Spleen (tissue), 11 donors: ENCODE measurements at regions not wholly inside any gene's neighbourhood (a gene's known extent, or its start where the extent isn't known, plus 50 kb on each side); places are given as distances from the start of the nearest gene placed in this dataset.

Source experiments
- DNase-seq: peaks from one replicate; pipeline ENCODE4 v3.0.0-alpha.2; 2020
- H3K27ac ChIP-seq, 8 donors: fragments of 200-600 bp; sonication (generic) in 7 of 8; 1 replicate in 4 of 8; 2 replicates in 4 of 8; pipeline versions ENCODE4 v1.5.0 to v1.8.0; 2016 to 2021; ENCODE audit warnings: inconsistent platforms in 4 of 8, mild to moderate bottlenecking in 4 of 8, moderate library complexity in 1 of 8
- H3K27me3 ChIP-seq, 7 donors: fragments of 200-600 bp; sonication (generic) in 6 of 7; replicated peaks in 1 of 7; 1 replicate in 4 of 7; 2 replicates in 3 of 7; pipeline versions ENCODE4 v1.5.0 to v1.8.0; 2016 to 2021; ENCODE audit warnings: inconsistent platforms in 3 of 7, mild to moderate bottlenecking in 1 of 7
- H3K36me3 ChIP-seq, 6 donors: fragments of 200-600 bp; sonication (generic) in 5 of 6; 1 replicate in 4 of 6; 2 replicates in 2 of 6; pipeline versions ENCODE4 v1.5.0 to v1.8.0; 2016 to 2021; ENCODE audit warnings: inconsistent platforms in 2 of 6
- H3K4me1 ChIP-seq, 6 donors: fragments of 200-600 bp; sonication (generic) in 5 of 6; 1 replicate in 3 of 6; 2 replicates in 3 of 6; pipeline versions ENCODE4 v1.5.0 to v1.8.0; 2016 to 2021; ENCODE audit warnings: inconsistent platforms in 3 of 6
- H3K4me3 ChIP-seq, 8 donors: fragments of 200-600 bp; sonication (generic) in 7 of 8; 1 replicate in 4 of 8; 2 replicates in 4 of 8; pipeline versions ENCODE4 v1.5.0 to v1.8.0; 2016 to 2021; ENCODE audit warnings: inconsistent platforms in 4 of 8, mild to moderate bottlenecking in 4 of 8, moderate library complexity in 2 of 8
- H3K9me3 ChIP-seq, 8 donors: fragments of 200-600 bp; sonication (generic) in 7 of 8; 1 replicate in 4 of 8; 2 replicates in 4 of 8; pipeline versions ENCODE4 v1.5.0 to v1.8.0; 2016 to 2021; ENCODE audit warnings: inconsistent platforms in 4 of 8
- CTCF ChIP-seq, 11 experiments: fragments of 200-600 bp in 7 of 11; fragments of 450-650 bp in 4 of 11; sonication (generic) in 4 of 11; IDR thresholded peaks in 8 of 11; conservative IDR thresholded peaks in 3 of 11; 1 replicate in 7 of 11; 2 replicates in 4 of 11; pipeline versions ENCODE4 v1.4.0 to v1.8.0; 2016 to 2021; ENCODE audit warnings: antibody characterized with exemption in 11 of 11, inconsistent platforms in 4 of 11, mild to moderate bottlenecking in 1 of 11
- POLR2A ChIP-seq, 3 donors: fragments of 450-650 bp; IDR thresholded peaks; one replicate each; pipeline ENCODE4 v1.5.1; 2017; ENCODE audit warnings: antibody characterized with exemption in 3 of 3, mild to moderate bottlenecking in 1 of 3
- POLR2AphosphoS5 ChIP-seq, 3 donors: sonication (generic); formaldehyde crosslinking; IDR thresholded peaks; one replicate each; pipeline ENCODE4 v1.5.1; 2017; ENCODE audit warnings: antibody characterized with exemption in 3 of 3
- WGBS, 5 donors: extraction: QIAGEN DNeasy Blood & Tissue Kit in 3 of 5; methylation state at CpG; one replicate each; pipeline versions ENCODE4 v1.1.5 to v1.1.7; 2013 to 2018; 5-methylcytosine and 5-hydroxymethylcytosine counted together
- intact Hi-C: fragments of 100-400 bp; cut with DNase I; formaldehyde crosslinking; loops from one replicate; pipeline ENCODE4 v1.15.0; 2023; ENCODE audit warnings: low total_unique reads
- donor health status: healthy with polysubstance abuse.
- donor health status: DM: no; HTN: no; CAD: no; lungs with moderate emphysema.
- donor health status: DM: no; HTN: no; CAD: no.
- donor health status: Bipolar disorder and iron deficiency.
- donor health status: healthy.
- donor health status: DM: no; HTN: no; CAD: no.
- donor health status: DM: yes; HTN: yes; CAD: no.

- DNase-seq = no peak
- intact Hi-C loops = no loop called here
- TF ChIP-seq POLR2A (IDR thresholded peaks at IDR 0.05) (no peak), POLR2AphosphoS5 (IDR thresholded peaks at IDR 0.05) (no peak), CTCF (IDR thresholded peaks at IDR 0.05 in 8 of 11, conservative IDR thresholded peaks at IDR 0.05 in 3 of 11) (no peak)
- no peaks in the 10 kb centered on the region for H3K27me3 ChIP-seq
- H3K27ac ChIP-seq = no peak overlapping the region
- no peaks in the 10 kb centered on the region for H3K9me3 ChIP-seq
- peaks cover 0 to 9% (median 7%) of the 10 kb centered on the region in 6 donors for H3K4me1 ChIP-seq
- no peak overlapping the region for H3K4me3 ChIP-seq
- no peaks in the 10 kb centered on the region for H3K36me3 ChIP-seq
These were observed 358.2 kb upstream of the PTGER4 start for GRCh38 chr5:40321514-40321913.

- no peak overlapping the region for H3K27ac ChIP-seq
- H3K27me3 ChIP-seq = no peaks in the 10 kb centered on the region
- no peaks in the 10 kb centered on the region for H3K9me3 ChIP-seq
- H3K36me3 ChIP-seq = no peaks in the 10 kb centered on the region
- intact Hi-C loops = no loop called here
- DNase-seq = no peak
- H3K4me3 ChIP-seq = no peak overlapping the region
- TF ChIP-seq POLR2AphosphoS5 (IDR thresholded peaks at IDR 0.05) = no peak
- TF ChIP-seq POLR2A (IDR thresholded peaks at IDR 0.05) = no peak
- no peak for TF ChIP-seq CTCF (IDR thresholded peaks at IDR 0.05 in 8 of 11, conservative IDR thresholded peaks at IDR 0.05 in 3 of 11)
- no peaks in the 10 kb centered on the region for H3K4me1 ChIP-seq
These were observed 361.3 kb upstream of the PTGER4 start for GRCh38 chr5:40318395-40318794.

- Histone ChIP-seq H3K27me3 (no peaks in the 10 kb centered on the region), H3K4me1 (no peaks in the 10 kb centered on the region), H3K36me3 (no peaks in the 10 kb centered on the region), H3K4me3 (no peak overlapping the region), H3K27ac (no peak overlapping the region), H3K9me3 (no peaks in the 10 kb centered on the region)
- intact Hi-C loops = no loop called here
- TF ChIP-seq CTCF (IDR thresholded peaks at IDR 0.05 in 8 of 11, conservative IDR thresholded peaks at IDR 0.05 in 3 of 11) (no peak), POLR2A (IDR thresholded peaks at IDR 0.05) (no peak)
- DNase-seq = no peak
- 90 to 99% (median 94%) methylated on average over 3 of the region's 3 CpGs for WGBS, 5 donors
These were observed 362.7 kb upstream of the PTGER4 start for GRCh38 chr5:40317023-40317422.

GRCh38 chr5:40315126-40315525 lies 364.6 kb upstream of the PTGER4 start:
- Histone ChIP-seq H3K4me3 (no peak overlapping the region), H3K4me1 (no peaks in the 10 kb centered on the region), H3K36me3 (no peaks in the 10 kb centered on the region), H3K9me3 (no peaks in the 10 kb centered on the region), H3K27ac (no peak overlapping the region), H3K27me3 (no peaks in the 10 kb centered on the region)
- no peak for DNase-seq
- TF ChIP-seq POLR2A (IDR thresholded peaks at IDR 0.05) (no peak), POLR2AphosphoS5 (IDR thresholded peaks at IDR 0.05) (no peak), CTCF (IDR thresholded peaks at IDR 0.05 in 8 of 11, conservative IDR thresholded peaks at IDR 0.05 in 3 of 11) (no peak)
- intact Hi-C loops = no loop called here
- 66 to 87% (median 78%) methylated on average over 1 of the region's 1 CpG for WGBS, 5 donors
